ENCODE measurements at regions not wholly inside any gene's neighbourhood (a gene's known extent, or its start where the extent isn't known, plus 50 kb on each side); places are given as distances from the start of the nearest gene placed in this dataset.

- BruUV-seq (replicated peaks), result no TSS peak
- H3K4me1 ChIP-seq (replicated peaks in 1 of 2; ENCODE audit: control insufficient read depth in 2 of 2, insufficient read depth in 2 of 2, low read length in 2 of 2), result no peaks in the 10 kb centered on the region
- in situ Hi-C loops (cut with MboI), result no loop called here
- H2AFZ ChIP-seq (ENCODE audit: low read depth, low read length), result no peak overlapping the region
- no peak for ATAC-seq
- no peak overlapping the region for H3K4me3 ChIP-seq
- no peaks in the 10 kb centered on the region for H3K9me3 ChIP-seq (replicated peaks; ENCODE audit: control insufficient read depth, insufficient read depth, low read depth, low read length)
- H3K9ac ChIP-seq (ENCODE audit: insufficient read depth in 1 of 2, low read depth in 2 of 2, low read length in 2 of 2), result no peak overlapping the region
- ChIA-PET POLR2A (no interaction called here), CTCF (ENCODE audit: low intra/inter-chr PET ratio) (no interaction called here)
- H3K79me2 ChIP-seq (ENCODE audit: control insufficient read depth, insufficient read depth, low read length), result no peaks in the 10 kb centered on the region
- FAIRE-seq, result no peak
- no peaks in the 10 kb centered on the region for H3K36me3 ChIP-seq (ENCODE audit: control insufficient read depth, insufficient read depth, low read length)
- TF ChIP-seq PHB (CRISPR knock-in tag; IDR thresholded peaks at IDR 0.05), result no peak
- no peak for TF ChIP-seq AFF1 (IDR thresholded peaks at IDR 0.05; ENCODE audit: low read depth in 1 of 2, partially characterized antibody in 2 of 2)
- TF ChIP-seq NR0B1 (IDR thresholded peaks at IDR 0.05; ENCODE audit: partially characterized antibody), result no peak
- no peak for TF ChIP-seq KAT7 (CRISPR knock-in tag; IDR thresholded peaks at IDR 0.05; ENCODE audit: borderline replicate concordance)
- no peak for TF ChIP-seq ZNF764 (CRISPR knock-in tag; IDR thresholded peaks at IDR 0.05; ENCODE audit: low read depth)
- no peak for TF ChIP-seq PTRF (tag; IDR thresholded peaks at IDR 0.05)
- no peak for TF ChIP-seq GABPA (tag; conservative IDR thresholded peaks at IDR 0.05; ENCODE audit: low read depth)
- TF ChIP-seq ZBTB8A (IDR thresholded peaks at IDR 0.05; ENCODE audit: partially characterized antibody), result no peak
- no peak for TF ChIP-seq NR2C1 (IDR thresholded peaks at IDR 0.05)
- TF ChIP-seq NR2C1 (tag; IDR thresholded peaks at IDR 0.05), result no peak
- no peak for TF ChIP-seq HDAC8 (tag; IDR thresholded peaks at IDR 0.05)
- TF ChIP-seq MTA1 (IDR thresholded peaks at IDR 0.05; ENCODE audit: borderline replicate concordance), result no peak
- H3K4me2 ChIP-seq (ENCODE audit: insufficient read depth, low read length), result no peak overlapping the region
- H3K27ac ChIP-seq (ENCODE audit: extremely low read depth, low read depth, low read length), result no peak overlapping the region
- DNase-seq (ENCODE audit: extremely low read depth in 1 of 4, low spot score in 3 of 4), result no peak
- no peaks in the 10 kb centered on the region for H4K20me1 ChIP-seq (replicated peaks; ENCODE audit: control insufficient read depth, insufficient read depth, low read length)
- no peaks in the 10 kb centered on the region for H3K9me1 ChIP-seq (ENCODE audit: control insufficient read depth, insufficient read depth, low read length)
- intact Hi-C loops (cut with micrococcal nuclease), result no loop called here
- H3K27me3 ChIP-seq (ENCODE audit: control insufficient read depth in 2 of 2, insufficient read depth in 2 of 2, low read length in 2 of 2), result no peaks in the 10 kb centered on the region
These were observed 2257.1 kb upstream of the ACO1 start for GRCh38 chr9:30127371-30127770.

Data from K562 (cell line).